ENCODE measurements at regions not wholly inside any gene's neighbourhood (a gene's known extent, or its start where the extent isn't known, plus 50 kb on each side); places are given as distances from the start of the nearest gene placed in this dataset.

- TF ChIP-seq CTCF (IDR thresholded peaks at IDR 0.05): no peak
- TF ChIP-seq POLR2A (IDR thresholded peaks at IDR 0.05): no peak
Measured at GRCh38 chr6:122122686-122123085, 276.8 kb upstream of the HSF2 start.

Measured in heart left ventricle (tissue), 13 donors.